ENCODE measurements at regions not wholly inside any gene's neighbourhood (a gene's known extent, or its start where the extent isn't known, plus 50 kb on each side); places are given as distances from the start of the nearest gene placed in this dataset.

DNA sequence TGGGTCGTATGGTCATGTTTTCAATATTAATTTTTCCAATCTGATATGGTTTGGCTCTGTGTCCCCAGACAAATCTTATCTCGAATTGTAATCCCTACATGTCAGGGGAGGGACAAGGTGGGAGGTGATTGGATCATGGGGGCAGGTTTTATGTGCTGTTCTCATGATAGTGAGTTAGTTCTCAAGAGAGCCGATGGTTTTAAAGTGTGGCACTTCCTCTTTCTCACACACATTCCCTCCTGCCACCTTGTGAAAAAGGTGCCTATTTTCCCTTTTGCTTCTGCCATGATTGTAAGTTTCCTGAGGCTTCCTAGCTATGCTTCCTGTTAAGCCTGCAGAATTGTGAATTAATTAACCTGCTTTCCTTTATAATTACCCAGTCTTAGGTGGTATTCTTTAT, 309.1 kb upstream of the GRIN3A start:
- TF ChIP-seq, protein P1, sequence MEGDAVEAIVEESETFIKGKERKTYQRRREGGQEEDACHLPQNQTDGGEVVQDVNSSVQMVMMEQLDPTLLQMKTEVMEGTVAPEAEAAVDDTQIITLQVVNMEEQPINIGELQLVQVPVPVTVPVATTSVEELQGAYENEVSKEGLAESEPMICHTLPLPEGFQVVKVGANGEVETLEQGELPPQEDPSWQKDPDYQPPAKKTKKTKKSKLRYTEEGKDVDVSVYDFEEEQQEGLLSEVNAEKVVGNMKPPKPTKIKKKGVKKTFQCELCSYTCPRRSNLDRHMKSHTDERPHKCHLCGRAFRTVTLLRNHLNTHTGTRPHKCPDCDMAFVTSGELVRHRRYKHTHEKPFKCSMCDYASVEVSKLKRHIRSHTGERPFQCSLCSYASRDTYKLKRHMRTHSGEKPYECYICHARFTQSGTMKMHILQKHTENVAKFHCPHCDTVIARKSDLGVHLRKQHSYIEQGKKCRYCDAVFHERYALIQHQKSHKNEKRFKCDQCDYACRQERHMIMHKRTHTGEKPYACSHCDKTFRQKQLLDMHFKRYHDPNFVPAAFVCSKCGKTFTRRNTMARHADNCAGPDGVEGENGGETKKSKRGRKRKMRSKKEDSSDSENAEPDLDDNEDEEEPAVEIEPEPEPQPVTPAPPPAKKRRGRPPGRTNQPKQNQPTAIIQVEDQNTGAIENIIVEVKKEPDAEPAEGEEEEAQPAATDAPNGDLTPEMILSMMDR (IDR thresholded peaks at IDR 0.05; ENCODE audit: insufficient read depth, low read length, poor library complexity, severe bottlenecking), result no peak
- no peaks in the 10 kb centered on the region for H3K36me3 ChIP-seq (ENCODE audit: control insufficient read depth, insufficient read depth, low read length)
- no peak for DNase-seq (ENCODE audit: low read depth)
- no peaks in the 10 kb centered on the region for H3K27me3 ChIP-seq (ENCODE audit: control insufficient read depth, insufficient read depth, low read length)
- no peak overlapping the region for H3K4me3 ChIP-seq (ENCODE audit: low read depth, low read length)

DNA sequence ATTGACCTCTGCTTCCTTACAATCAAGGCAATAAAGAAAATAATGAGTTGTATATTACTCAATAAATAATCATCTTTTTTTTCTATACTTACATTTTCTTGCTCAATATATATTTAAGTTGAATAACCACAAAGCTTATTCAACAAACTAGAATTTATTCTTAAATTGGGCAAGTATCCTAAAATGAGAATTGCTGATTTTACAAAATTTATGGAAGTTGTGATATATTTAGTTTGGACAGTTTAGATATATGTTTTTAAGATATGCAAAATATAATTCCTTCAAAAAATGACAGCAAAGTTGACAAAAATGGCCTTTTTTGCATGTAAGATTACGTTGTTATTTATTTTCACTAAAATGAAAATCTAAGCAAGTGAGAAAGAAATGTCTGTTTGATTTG, 305.7 kb upstream of the GRIN3A start:
- no peaks in the 10 kb centered on the region for H3K36me3 ChIP-seq (ENCODE audit: control insufficient read depth, insufficient read depth, low read length)
- no peaks in the 10 kb centered on the region for H3K27me3 ChIP-seq (ENCODE audit: control insufficient read depth, insufficient read depth, low read length)
- no peak for DNase-seq (ENCODE audit: low read depth)
- TF ChIP-seq, protein P1 (IDR thresholded peaks at IDR 0.05; ENCODE audit: insufficient read depth, low read length, poor library complexity, severe bottlenecking), result no peak
- no peak overlapping the region for H3K4me3 ChIP-seq (ENCODE audit: low read depth, low read length)

DNA sequence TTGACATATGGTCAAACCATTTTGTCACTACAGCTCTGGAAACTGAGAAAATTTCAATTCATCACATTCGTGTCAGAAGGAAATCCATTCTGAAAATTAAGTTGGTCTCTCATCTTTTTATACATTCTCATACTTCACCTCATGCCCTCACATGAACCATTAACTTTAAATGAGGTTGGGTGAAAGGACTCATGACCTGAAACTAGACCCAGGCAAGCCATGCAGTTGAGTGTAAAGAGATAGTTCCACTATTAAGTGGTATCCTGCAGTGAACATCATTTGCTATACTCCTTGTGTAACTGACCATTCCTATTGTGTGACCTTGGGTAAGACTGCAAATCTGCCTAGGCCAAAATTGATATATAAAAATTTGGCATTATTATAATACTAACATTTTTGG, 299.6 kb upstream of the GRIN3A start:
- TF ChIP-seq, protein P1 (IDR thresholded peaks at IDR 0.05; ENCODE audit: insufficient read depth, low read length, poor library complexity, severe bottlenecking), result no peak
- Histone ChIP-seq H3K4me3 (ENCODE audit: low read depth, low read length) (no peak overlapping the region), H3K27me3 (ENCODE audit: control insufficient read depth, insufficient read depth, low read length) (no peaks in the 10 kb centered on the region), H3K36me3 (ENCODE audit: control insufficient read depth, insufficient read depth, low read length) (no peaks in the 10 kb centered on the region)
- DNase-seq (ENCODE audit: low read depth), result no peak

DNA sequence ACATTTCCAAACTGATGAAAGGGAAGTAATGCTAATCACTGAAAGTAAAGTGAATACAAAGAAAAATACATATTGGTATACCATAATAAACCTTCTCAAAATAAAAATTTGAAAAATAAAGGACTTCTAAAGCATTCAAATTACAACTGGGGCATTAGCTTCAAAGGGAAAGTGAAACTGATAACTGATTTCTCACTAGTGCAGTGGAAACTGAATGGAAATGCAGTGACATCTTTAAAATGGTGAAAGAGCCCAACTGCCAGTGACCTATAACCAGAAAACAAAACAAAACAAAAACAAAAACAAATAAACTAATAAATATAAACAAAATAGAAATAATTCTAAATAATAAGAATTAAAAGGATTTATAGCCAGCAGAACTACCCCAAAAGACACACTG, 297.5 kb upstream of the GRIN3A start:
- H3K27me3 ChIP-seq (ENCODE audit: control insufficient read depth, insufficient read depth, low read length), result no peaks in the 10 kb centered on the region
- no peaks in the 10 kb centered on the region for H3K36me3 ChIP-seq (ENCODE audit: control insufficient read depth, insufficient read depth, low read length)
- TF ChIP-seq, protein P1 (IDR thresholded peaks at IDR 0.05; ENCODE audit: insufficient read depth, low read length, poor library complexity, severe bottlenecking), result no peak
- DNase-seq (ENCODE audit: low read depth), result no peak
- no peak overlapping the region for H3K4me3 ChIP-seq (ENCODE audit: low read depth, low read length)

DNA sequence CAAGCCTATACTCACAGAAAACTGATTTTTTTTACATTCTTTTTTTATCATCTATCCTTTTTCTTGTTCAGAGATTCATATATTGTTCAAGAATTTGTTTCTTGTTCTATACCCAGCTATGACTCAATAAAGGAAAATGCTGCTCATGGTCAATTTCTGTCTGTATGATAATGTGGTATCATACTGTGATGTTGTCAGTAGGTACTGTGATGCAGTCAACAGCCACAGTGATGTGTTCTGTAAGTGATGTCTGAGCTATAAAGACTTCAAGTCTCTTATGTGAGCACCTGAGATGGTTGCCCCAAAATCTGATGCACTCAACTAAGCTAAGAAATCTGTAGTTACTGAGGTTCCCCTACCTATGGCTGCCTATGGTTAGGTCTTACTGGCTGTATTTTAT, 294.2 kb upstream of the GRIN3A start:
- no peak overlapping the region for H3K4me3 ChIP-seq (ENCODE audit: low read depth, low read length)
- TF ChIP-seq, protein P1 (IDR thresholded peaks at IDR 0.05; ENCODE audit: insufficient read depth, low read length, poor library complexity, severe bottlenecking), result no peak
- no peak for DNase-seq (ENCODE audit: low read depth)
- H3K27me3 ChIP-seq (ENCODE audit: control insufficient read depth, insufficient read depth, low read length), result no peaks in the 10 kb centered on the region
- H3K36me3 ChIP-seq (ENCODE audit: control insufficient read depth, insufficient read depth, low read length), result no peaks in the 10 kb centered on the region

DNA sequence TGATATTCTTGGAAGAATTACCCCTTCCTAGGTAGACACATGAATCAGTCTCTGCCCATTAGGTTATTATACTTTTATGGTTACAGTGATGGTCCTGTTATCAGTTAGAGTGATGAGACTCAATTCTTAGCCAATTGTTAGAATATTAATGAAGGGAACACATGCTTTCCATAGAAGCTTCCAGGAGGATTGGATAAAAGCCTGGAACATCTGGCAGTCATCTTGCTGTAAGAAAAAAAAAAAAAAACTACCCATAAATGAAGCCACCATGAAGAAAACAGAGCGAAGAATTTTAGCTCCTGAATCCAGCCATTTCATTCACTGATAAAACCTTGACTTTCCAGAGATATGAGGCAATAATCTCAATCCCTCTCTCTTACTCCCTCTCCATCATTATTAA, 262.5 kb upstream of the GRIN3A start:
- Histone ChIP-seq H3K27me3 (ENCODE audit: control insufficient read depth, insufficient read depth, low read length) (no peaks in the 10 kb centered on the region), H3K36me3 (ENCODE audit: control insufficient read depth, insufficient read depth, low read length) (no peaks in the 10 kb centered on the region), H3K4me3 (ENCODE audit: low read depth, low read length) (no peak overlapping the region)
- no peak for DNase-seq (ENCODE audit: low read depth)
- TF ChIP-seq, protein P1 (IDR thresholded peaks at IDR 0.05; ENCODE audit: insufficient read depth, low read length, poor library complexity, severe bottlenecking), result no peak

All from kidney epithelial cell (primary cell).